Mesenchymal stem cell (in vitro differentiated cells and primary cell): ENCODE measurements at regions not wholly inside any gene's neighbourhood (a gene's known extent, or its start where the extent isn't known, plus 50 kb on each side); places are given as distances from the start of the nearest gene placed in this dataset.

Source experiments
- DNase-seq: peaks from one replicate; pipeline ENCODE4 v3.0.0-alpha.2; 2013
- H2AFZ ChIP-seq: one replicate; pipeline ENCODE4 v1.6.1; 2013; ENCODE audit warnings: low read depth, mild to moderate bottlenecking, control low read depth, inconsistent platforms, low read length, moderate library complexity
- H2AK5ac ChIP-seq: 2 replicates; pipeline ENCODE4 v1.6.1; 2013; ENCODE audit warnings: low read length, moderate library complexity, mild to moderate bottlenecking, inconsistent platforms; ENCODE audit not compliant: severe bottlenecking
- H2BK120ac ChIP-seq: one replicate; pipeline ENCODE4 v1.6.1; 2013; ENCODE audit warnings: low read depth, mild to moderate bottlenecking, inconsistent platforms, low read length, moderate library complexity
- H2BK12ac ChIP-seq, 2 experiments: one replicate each; pipeline ENCODE4 v1.6.1; 2013; ENCODE audit warnings: inconsistent platforms in 2 of 2, low read length in 2 of 2, mild to moderate bottlenecking in 2 of 2, moderate library complexity in 2 of 2, control low read depth in 1 of 2
- H2BK15ac ChIP-seq: one replicate; pipeline ENCODE4 v1.6.1; 2013; ENCODE audit warnings: mild to moderate bottlenecking, low read depth, inconsistent platforms; ENCODE audit not compliant: poor library complexity, severe bottlenecking
- H2BK5ac ChIP-seq: 2 replicates; pipeline ENCODE4 v1.6.1; 2013; ENCODE audit warnings: low read depth, mild to moderate bottlenecking, low read length, control low read depth, inconsistent platforms; ENCODE audit not compliant: poor library complexity, severe bottlenecking
- H3K14ac ChIP-seq, 2 experiments: one replicate each; pipeline ENCODE4 v1.6.1; 2013; ENCODE audit warnings: inconsistent platforms in 2 of 2, low read length in 2 of 2, control low read depth in 1 of 2, mild to moderate bottlenecking in 1 of 2, moderate library complexity in 1 of 2
- H3K18ac ChIP-seq, 2 experiments: one replicate each; pipeline ENCODE4 v1.6.1; 2013; ENCODE audit warnings: inconsistent platforms in 2 of 2, low read length in 2 of 2, control low read depth in 1 of 2, low read depth in 1 of 2, mild to moderate bottlenecking in 1 of 2
- H3K23ac ChIP-seq, 2 experiments: one replicate each; pipeline ENCODE4 v1.6.1; 2013; ENCODE audit warnings: inconsistent platforms in 2 of 2, low read length in 2 of 2, mild to moderate bottlenecking in 2 of 2, moderate library complexity in 2 of 2, control low read depth in 1 of 2
- H3K27ac ChIP-seq: 2 replicates; pipeline ENCODE4 v1.5.1; 2013; ENCODE audit warnings: mild to moderate bottlenecking, moderate library complexity, low read length, control low read depth, inconsistent platforms; ENCODE audit not compliant: poor library complexity, severe bottlenecking
- H3K27me3 ChIP-seq, 2 experiments: 2 replicates each; pipeline versions ENCODE4 v1.6.1 to v1.7.0; 2013; ENCODE audit warnings: low read length in 2 of 2, mild to moderate bottlenecking in 2 of 2, moderate library complexity in 2 of 2, control low read depth in 1 of 2, inconsistent platforms in 1 of 2; ENCODE audit not compliant: control insufficient read depth in 1 of 2, insufficient read depth in 1 of 2
- H3K36me3 ChIP-seq, 2 experiments: 2 replicates each; pipeline versions ENCODE4 v1.6.1 to v1.7.0; 2013; ENCODE audit warnings: low read length in 2 of 2, control low read depth in 1 of 2, inconsistent platforms in 1 of 2, low read depth in 1 of 2, mild to moderate bottlenecking in 1 of 2; ENCODE audit not compliant: insufficient read depth in 2 of 2, control insufficient read depth in 1 of 2
- H3K4ac ChIP-seq, 2 experiments: one replicate each; pipeline ENCODE4 v1.6.1; 2013; ENCODE audit warnings: inconsistent platforms in 2 of 2, low read length in 2 of 2, mild to moderate bottlenecking in 2 of 2, moderate library complexity in 2 of 2, control low read depth in 1 of 2, low read depth in 1 of 2
- H3K4me1 ChIP-seq: 2 replicates; pipeline ENCODE4 v1.6.1; 2013; ENCODE audit warnings: low read depth, low read length, control low read depth; ENCODE audit not compliant: control insufficient read depth, insufficient read depth
- H3K4me2 ChIP-seq: 2 replicates; pipeline ENCODE4 v1.6.1; 2013; ENCODE audit warnings: low read length, mild to moderate bottlenecking, inconsistent platforms; ENCODE audit not compliant: poor library complexity, severe bottlenecking
- H3K4me3 ChIP-seq, 2 experiments: 2 replicates each; pipeline versions ENCODE4 v1.5.1 to v1.7.0; 2013; ENCODE audit warnings: low read length in 2 of 2, mild to moderate bottlenecking in 2 of 2, control low read depth in 1 of 2, low read depth in 1 of 2; ENCODE audit not compliant: insufficient read depth in 1 of 2
- H3K79me1 ChIP-seq: replicated peaks from 2 replicates; pipeline ENCODE4 v1.6.1; 2013; ENCODE audit warnings: mild to moderate bottlenecking, control low read depth, low read length, inconsistent platforms; ENCODE audit not compliant: poor library complexity, severe bottlenecking
- H3K9ac ChIP-seq: 2 replicates; pipeline ENCODE4 v1.7.0; 2013; ENCODE audit warnings: mild to moderate bottlenecking, low read length, moderate library complexity
- H3K9me3 ChIP-seq: 2 replicates; pipeline ENCODE4 v1.7.0; 2013; ENCODE audit warnings: mild to moderate bottlenecking, low read length; ENCODE audit not compliant: control insufficient read depth
- H4K8ac ChIP-seq: one replicate; pipeline ENCODE4 v1.6.1; 2013; ENCODE audit warnings: inconsistent platforms, mild to moderate bottlenecking, low read length, moderate library complexity
- H4K91ac ChIP-seq: one replicate; pipeline ENCODE4 v1.6.1; 2013; ENCODE audit warnings: mild to moderate bottlenecking, low read length, inconsistent platforms
- WGBS: methylation state at CpG from one replicate; pipeline ENCODE4 v1.1.7; 2013; ENCODE audit warnings: mixed read lengths; 5-methylcytosine and 5-hydroxymethylcytosine counted together

- no peak overlapping the region for H3K23ac ChIP-seq
- H3K9ac ChIP-seq: no peak overlapping the region
- H3K27me3 ChIP-seq: no peaks in the 10 kb centered on the region
- no peak overlapping the region for H2AK5ac ChIP-seq
- H2BK12ac ChIP-seq: no peak overlapping the region
- no peak overlapping the region for H3K18ac ChIP-seq
- H3K4ac ChIP-seq: no peak overlapping the region
- no peaks in the 10 kb centered on the region for H3K79me1 ChIP-seq
- no peak overlapping the region for H2BK15ac ChIP-seq
- no peaks in the 10 kb centered on the region for H3K36me3 ChIP-seq
- no peak overlapping the region for H2AFZ ChIP-seq
- H2BK5ac ChIP-seq: no peak overlapping the region
- H4K8ac ChIP-seq: no peak overlapping the region
- no peak overlapping the region for H3K4me3 ChIP-seq
- no peak for DNase-seq
- no peak overlapping the region for H3K4me2 ChIP-seq
- WGBS: 41% methylated on average over 3 of the region's 3 CpGs
- no peaks in the 10 kb centered on the region for H3K4me1 ChIP-seq
- no peak overlapping the region for H3K14ac ChIP-seq
- H3K27ac ChIP-seq: no peak overlapping the region
- no peak overlapping the region for H4K91ac ChIP-seq
- H2BK120ac ChIP-seq: no peak overlapping the region
- H3K9me3 ChIP-seq: no peaks in the 10 kb centered on the region
Observed at GRCh38 chr9:26523577-26523976, 369.0 kb downstream of the CAAP1 start.

GRCh38 chr9:26520141-26520540 is 372.5 kb downstream of the CAAP1 start:
- H3K27ac ChIP-seq: no peak overlapping the region
- H3K79me1 ChIP-seq: no peaks in the 10 kb centered on the region
- H2BK120ac ChIP-seq: no peak overlapping the region
- no peak overlapping the region for H2AK5ac ChIP-seq
- H4K8ac ChIP-seq: no peak overlapping the region
- H3K4me2 ChIP-seq: no peak overlapping the region
- H2AFZ ChIP-seq: no peak overlapping the region
- no peak overlapping the region for H2BK5ac ChIP-seq
- no peak overlapping the region for H2BK15ac ChIP-seq
- no peak for DNase-seq
- H3K4me3 ChIP-seq: no peak overlapping the region
- H3K4me1 ChIP-seq: no peaks in the 10 kb centered on the region
- no peaks in the 10 kb centered on the region for H3K36me3 ChIP-seq
- WGBS: no CpG with 5 or more reads among the region's 1 CpG
- H3K9ac ChIP-seq: no peak overlapping the region
- H3K4ac ChIP-seq: no peak overlapping the region
- no peaks in the 10 kb centered on the region for H3K9me3 ChIP-seq
- no peaks in the 10 kb centered on the region for H3K27me3 ChIP-seq
- no peak overlapping the region for H3K18ac ChIP-seq
- H3K23ac ChIP-seq: no peak overlapping the region
- H2BK12ac ChIP-seq: no peak overlapping the region
- H4K91ac ChIP-seq: no peak overlapping the region
- no peak overlapping the region for H3K14ac ChIP-seq

- Histone ChIP-seq H3K4me1 (no peaks in the 10 kb centered on the region), H3K27me3 (no peaks in the 10 kb centered on the region), H2BK5ac (no peak overlapping the region), H3K79me1 (no peaks in the 10 kb centered on the region), H3K18ac (no peak overlapping the region), H2BK15ac (no peak overlapping the region), H3K4me2 (no peak overlapping the region), H2BK12ac (no peak overlapping the region), H4K91ac (no peak overlapping the region), H3K4ac (no peak overlapping the region), H3K9ac (no peak overlapping the region), H3K9me3 (no peaks in the 10 kb centered on the region), H3K14ac (no peak overlapping the region), H3K4me3 (no peak overlapping the region), H2AFZ (no peak overlapping the region), H3K27ac (no peak overlapping the region), H3K23ac (no peak overlapping the region), H4K8ac (no peak overlapping the region), H2BK120ac (no peak overlapping the region), H3K36me3 (no peaks in the 10 kb centered on the region), H2AK5ac (no peak overlapping the region)
- DNase-seq: no peak
- no CpG with 5 or more reads among the region's 1 CpG for WGBS
Observed at GRCh38 chr9:26516773-26517343, 375.7 kb downstream of the CAAP1 start.

GRCh38 chr9:26513730-26514129 is 378.9 kb downstream of the CAAP1 start:
- Histone ChIP-seq H2BK120ac (no peak overlapping the region), H2BK5ac (no peak overlapping the region), H2AK5ac (no peak overlapping the region), H3K9ac (no peak overlapping the region), H2BK12ac (no peak overlapping the region), H2AFZ (no peak overlapping the region), H3K4me3 (no peak overlapping the region), H3K4me1 (no peaks in the 10 kb centered on the region), H3K27ac (no peak overlapping the region), H3K9me3 (no peaks in the 10 kb centered on the region), H3K4me2 (no peak overlapping the region), H3K23ac (no peak overlapping the region), H3K14ac (no peak overlapping the region), H3K4ac (no peak overlapping the region), H3K79me1 (no peaks in the 10 kb centered on the region), H4K91ac (no peak overlapping the region), H3K27me3 (no peaks in the 10 kb centered on the region), H3K18ac (no peak overlapping the region), H4K8ac (no peak overlapping the region), H3K36me3 (no peaks in the 10 kb centered on the region), H2BK15ac (no peak overlapping the region)
- no peak for DNase-seq
- 72% methylated on average over 3 of the region's 4 CpGs for WGBS
